Ascending aorta (tissue), 2 donors: ENCODE measurements at regions not wholly inside any gene's neighbourhood (a gene's known extent, or its start where the extent isn't known, plus 50 kb on each side); places are given as distances from the start of the nearest gene placed in this dataset.
"Not testable (repeated sequence)": the region's sequence is repeated elsewhere in the genome, so short reads cannot be mapped to it uniquely, and the experiment has no call there.

Source experiments
- DNase-seq, 2 donors: peaks; one replicate each; pipeline ENCODE4 v3.0.0-alpha.2; 2019; ENCODE audit warnings: low spot score in 2 of 2
- H3K27ac ChIP-seq, 2 donors: fragments of 200-600 bp; sonication (generic); one replicate each; pipeline ENCODE4 v1.5.1; 2016 to 2017; ENCODE audit warnings: mild to moderate bottlenecking in 1 of 2
- H3K27me3 ChIP-seq: fragments of 200-600 bp; sonication (generic); one replicate; pipeline ENCODE4 v1.5.1; 2017
- H3K36me3 ChIP-seq, 2 donors: fragments of 200-600 bp; sonication (generic); one replicate each; pipeline ENCODE4 v1.5.1; 2016
- H3K4me1 ChIP-seq, 2 donors: fragments of 200-600 bp; sonication (generic); one replicate each; pipeline ENCODE4 v1.5.1; 2016 to 2017; ENCODE audit warnings: mild to moderate bottlenecking in 1 of 2
- H3K4me3 ChIP-seq, 2 donors: fragments of 200-600 bp; sonication (generic); one replicate each; pipeline ENCODE4 v1.5.1; 2016 to 2017; ENCODE audit warnings: mild to moderate bottlenecking in 1 of 2
- H3K9me3 ChIP-seq, 2 donors: fragments of 200-600 bp; sonication (generic); one replicate each; pipeline ENCODE4 v1.5.1; 2016
- intact Hi-C: fragments of 100-400 bp; cut with DNase I; formaldehyde crosslinking; loops from one replicate; pipeline ENCODE4 v1.15.1; 2023
- TF ChIP-seq, protein P1 (sequence below), 3 experiments: fragments of 200-600 bp in 2 of 3; fragments of 450-650 bp in 1 of 3; sonication (generic) in 2 of 3; IDR thresholded peaks; one replicate each; pipeline ENCODE4 v1.5.1; 2016 to 2019; ENCODE audit warnings: antibody characterized with exemption in 3 of 3, mild to moderate bottlenecking in 1 of 3, moderate library complexity in 1 of 3

DNA sequence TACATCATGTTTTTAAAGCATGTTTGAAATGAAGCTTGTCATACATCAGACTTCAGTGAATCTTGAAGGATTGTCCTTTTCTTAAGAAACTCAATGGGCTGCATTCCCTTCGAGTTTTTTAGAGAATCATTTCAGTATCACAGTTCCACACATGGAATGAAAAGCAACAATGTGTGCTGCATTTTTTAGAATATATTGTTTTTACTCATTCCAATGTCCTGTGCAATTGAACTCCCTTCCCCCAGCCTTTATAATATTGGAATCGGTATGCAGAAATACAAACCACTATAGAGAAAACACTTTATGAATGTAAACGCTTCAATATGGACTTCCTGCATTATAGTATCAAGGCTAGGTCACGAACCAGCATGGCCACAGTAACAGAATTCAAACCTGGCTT is 634.4 kb downstream of the GATA3 start:
- no peak for DNase-seq
- no peaks in the 10 kb centered on the region for H3K9me3 ChIP-seq
- no peak overlapping the region for H3K4me3 ChIP-seq
- no peaks in the 10 kb centered on the region for H3K36me3 ChIP-seq
- H3K27ac ChIP-seq = no peak overlapping the region
- TF ChIP-seq, protein P1, sequence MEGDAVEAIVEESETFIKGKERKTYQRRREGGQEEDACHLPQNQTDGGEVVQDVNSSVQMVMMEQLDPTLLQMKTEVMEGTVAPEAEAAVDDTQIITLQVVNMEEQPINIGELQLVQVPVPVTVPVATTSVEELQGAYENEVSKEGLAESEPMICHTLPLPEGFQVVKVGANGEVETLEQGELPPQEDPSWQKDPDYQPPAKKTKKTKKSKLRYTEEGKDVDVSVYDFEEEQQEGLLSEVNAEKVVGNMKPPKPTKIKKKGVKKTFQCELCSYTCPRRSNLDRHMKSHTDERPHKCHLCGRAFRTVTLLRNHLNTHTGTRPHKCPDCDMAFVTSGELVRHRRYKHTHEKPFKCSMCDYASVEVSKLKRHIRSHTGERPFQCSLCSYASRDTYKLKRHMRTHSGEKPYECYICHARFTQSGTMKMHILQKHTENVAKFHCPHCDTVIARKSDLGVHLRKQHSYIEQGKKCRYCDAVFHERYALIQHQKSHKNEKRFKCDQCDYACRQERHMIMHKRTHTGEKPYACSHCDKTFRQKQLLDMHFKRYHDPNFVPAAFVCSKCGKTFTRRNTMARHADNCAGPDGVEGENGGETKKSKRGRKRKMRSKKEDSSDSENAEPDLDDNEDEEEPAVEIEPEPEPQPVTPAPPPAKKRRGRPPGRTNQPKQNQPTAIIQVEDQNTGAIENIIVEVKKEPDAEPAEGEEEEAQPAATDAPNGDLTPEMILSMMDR (IDR thresholded peaks at IDR 0.05) = no peak
- H3K4me1 ChIP-seq = no peaks in the 10 kb centered on the region
- H3K27me3 ChIP-seq = no peaks in the 10 kb centered on the region
- intact Hi-C loops = no loop called here

DNA sequence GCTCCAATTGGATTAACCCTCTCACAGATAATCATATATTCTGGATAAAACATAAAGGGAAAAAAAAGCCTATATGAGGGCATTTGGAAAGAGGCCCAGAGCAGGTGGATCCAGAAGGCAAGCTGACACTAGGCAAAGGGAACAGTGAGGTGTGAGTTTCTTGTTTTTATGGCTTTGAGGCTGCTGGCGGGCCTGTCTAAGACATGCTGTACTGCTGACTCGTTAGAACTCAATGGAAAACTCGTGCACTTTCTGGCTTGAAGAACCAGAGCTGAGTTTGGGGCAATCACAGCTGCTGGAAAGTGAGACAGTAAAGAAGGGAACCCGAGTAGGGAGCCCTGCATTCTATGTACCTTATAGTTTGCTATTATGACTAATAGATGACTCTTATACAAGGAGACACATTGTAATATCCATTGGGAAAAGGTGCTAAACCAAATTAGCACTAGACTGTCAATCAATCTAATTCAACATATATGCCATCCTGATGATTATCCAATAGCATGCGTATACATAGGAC is 637.1 kb downstream of the GATA3 start:
- intact Hi-C loops = no loop called here
- Histone ChIP-seq H3K27ac (no peak overlapping the region), H3K9me3 (no peaks in the 10 kb centered on the region), H3K4me1 (no peaks in the 10 kb centered on the region), H3K4me3 (no peak overlapping the region), H3K36me3 (no peaks in the 10 kb centered on the region), H3K27me3 (no peaks in the 10 kb centered on the region)
- TF ChIP-seq, protein P1 (IDR thresholded peaks at IDR 0.05) = no peak
- no peak for DNase-seq

DNA sequence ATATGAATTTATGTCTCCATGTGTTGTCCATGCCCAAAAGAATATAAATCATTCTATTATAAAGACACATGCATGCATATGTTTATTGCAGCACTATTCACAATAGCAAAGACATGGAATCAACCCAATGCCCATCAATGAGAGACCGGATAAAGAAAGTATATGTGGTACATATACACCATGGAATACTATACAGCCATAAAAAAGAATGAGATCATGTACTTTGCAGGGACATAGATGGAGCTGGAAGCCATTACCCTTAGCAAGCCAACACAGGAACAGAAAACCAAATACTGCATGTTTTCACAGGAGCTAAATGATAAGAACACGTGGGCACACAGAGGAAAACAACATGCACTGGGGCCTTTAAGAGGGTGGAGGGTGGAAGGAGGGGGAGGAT is 639.1 kb downstream of the GATA3 start:
- intact Hi-C loops, H3K27me3 ChIP-seq, H3K36me3 ChIP-seq, H3K4me1 ChIP-seq, H3K4me3 ChIP-seq, H3K27ac ChIP-seq, DNase-seq, H3K9me3 ChIP-seq: not testable (repeated sequence)

DNA sequence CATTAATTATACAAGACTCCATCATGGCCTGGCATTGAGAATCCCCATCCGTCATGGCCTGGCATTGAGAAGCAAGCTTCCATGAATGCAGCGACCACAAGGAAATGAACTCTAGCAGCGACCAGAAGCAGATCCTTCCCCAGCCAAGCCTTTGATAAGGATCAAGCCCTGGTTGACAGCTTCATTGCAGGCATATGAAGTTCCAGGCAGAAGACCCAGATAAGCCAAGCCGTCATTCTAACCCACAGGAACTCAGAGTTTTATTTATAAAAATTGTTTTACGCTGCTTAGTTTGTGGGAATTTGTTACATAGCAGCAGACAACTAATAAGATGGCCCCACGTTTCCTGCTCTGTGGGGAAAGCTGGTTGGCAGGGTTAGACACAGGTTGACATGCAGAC is 642.3 kb downstream of the GATA3 start:
- no peaks in the 10 kb centered on the region for H3K36me3 ChIP-seq
- TF ChIP-seq, protein P1 (IDR thresholded peaks at IDR 0.05) = no peak
- no peaks in the 10 kb centered on the region for H3K4me1 ChIP-seq
- no peak overlapping the region for H3K27ac ChIP-seq
- no peak for DNase-seq
- no peaks in the 10 kb centered on the region for H3K9me3 ChIP-seq
- no peak overlapping the region for H3K4me3 ChIP-seq
- intact Hi-C loops = no loop called here
- no peaks in the 10 kb centered on the region for H3K27me3 ChIP-seq

DNA sequence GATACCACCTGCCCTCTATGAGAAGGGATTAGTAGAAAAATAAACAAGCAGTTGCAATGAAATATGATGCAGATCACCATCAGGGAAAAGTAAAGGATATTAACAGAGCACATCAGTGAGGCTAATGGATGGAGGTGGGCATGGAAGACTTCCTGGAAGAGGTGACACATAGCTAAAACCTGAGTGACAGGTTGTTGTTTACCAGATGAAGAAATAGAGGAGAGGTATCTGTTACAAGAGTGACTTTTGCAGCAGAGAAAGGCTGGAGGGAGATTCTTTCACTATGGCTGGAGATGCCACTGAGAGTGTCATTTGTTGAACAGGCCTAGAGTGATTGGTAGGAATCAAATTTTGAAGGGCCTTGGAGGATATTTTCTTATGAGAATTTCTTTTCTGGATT is 646.2 kb downstream of the GATA3 start:
- intact Hi-C loops = no loop called here
- Histone ChIP-seq H3K36me3 (no peaks in the 10 kb centered on the region), H3K4me3 (no peak overlapping the region), H3K4me1 (no peaks in the 10 kb centered on the region), H3K9me3 (no peaks in the 10 kb centered on the region), H3K27me3 (no peaks in the 10 kb centered on the region), H3K27ac (no peak overlapping the region)
- no peak for DNase-seq
- TF ChIP-seq, protein P1 (IDR thresholded peaks at IDR 0.05) = no peak

DNA sequence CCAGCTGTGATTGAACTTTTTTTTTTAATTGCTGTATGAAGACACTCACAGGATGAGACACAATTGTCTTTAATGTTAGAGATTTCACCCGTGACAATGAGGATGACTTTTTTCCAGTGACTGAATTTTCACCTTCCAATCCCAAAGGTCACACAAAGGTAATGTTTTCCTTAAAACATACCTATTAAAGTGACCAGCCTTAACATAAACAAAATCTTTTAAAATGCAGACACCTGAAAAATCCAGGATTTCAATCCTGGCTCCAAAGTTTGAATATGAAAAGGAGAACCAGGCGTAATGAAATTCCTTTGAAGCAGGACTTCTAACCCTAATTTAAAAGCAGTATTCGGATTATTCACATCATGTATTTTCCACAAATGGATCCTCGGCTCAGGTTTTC is 647.7 kb downstream of the GATA3 start:
- Histone ChIP-seq H3K27me3 (no peaks in the 10 kb centered on the region), H3K9me3 (no peaks in the 10 kb centered on the region), H3K4me1 (no peaks in the 10 kb centered on the region), H3K27ac (no peak overlapping the region), H3K4me3 (no peak overlapping the region), H3K36me3 (no peaks in the 10 kb centered on the region)
- DNase-seq = no peak
- TF ChIP-seq, protein P1 (IDR thresholded peaks at IDR 0.05) = no peak
- intact Hi-C loops = no loop called here
